ENCODE measurements at regions not wholly inside any gene's neighbourhood (a gene's known extent, or its start where the extent isn't known, plus 50 kb on each side); places are given as distances from the start of the nearest gene placed in this dataset.
"Not testable (repeated sequence)": the region's sequence is repeated elsewhere in the genome, so short reads cannot be mapped to it uniquely, and the experiment has no call there.

DNA sequence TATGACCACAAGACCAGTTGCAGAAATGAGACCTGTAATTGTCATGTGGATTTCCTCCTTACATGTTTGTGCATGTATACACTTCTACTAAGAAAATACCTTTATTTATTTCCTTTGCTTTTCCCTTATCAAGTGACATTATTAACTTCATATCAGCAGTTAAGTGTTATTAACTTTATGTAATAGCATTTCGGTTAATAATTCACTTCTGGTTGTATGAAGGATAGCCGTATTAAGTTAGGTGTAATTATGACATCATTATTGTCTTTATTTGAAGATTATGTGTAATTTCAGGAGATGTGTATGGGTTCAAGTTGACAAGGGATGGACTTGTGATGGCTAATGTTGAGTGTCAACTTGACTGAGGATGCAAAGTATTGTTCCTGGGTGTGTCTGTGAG is 881.2 kb upstream of the ATXN8OS start:
- no peak for TF ChIP-seq CTCF (IDR thresholded peaks at IDR 0.05; ENCODE audit: low read depth, low read length)
- no peak overlapping the region for H3K4me3 ChIP-seq (ENCODE audit: low read depth, low read length)

- H3K4me3 ChIP-seq (ENCODE audit: low read depth, low read length) = not testable (repeated sequence)
These were observed 885.8 kb upstream of the ATXN8OS start for GRCh38 chr13:69221633-69222498.

GRCh38 chr13:69213396-69213795 is 894.2 kb upstream of the ATXN8OS start:
- TF ChIP-seq CTCF (IDR thresholded peaks at IDR 0.05; ENCODE audit: low read depth, low read length) = no peak

DNA sequence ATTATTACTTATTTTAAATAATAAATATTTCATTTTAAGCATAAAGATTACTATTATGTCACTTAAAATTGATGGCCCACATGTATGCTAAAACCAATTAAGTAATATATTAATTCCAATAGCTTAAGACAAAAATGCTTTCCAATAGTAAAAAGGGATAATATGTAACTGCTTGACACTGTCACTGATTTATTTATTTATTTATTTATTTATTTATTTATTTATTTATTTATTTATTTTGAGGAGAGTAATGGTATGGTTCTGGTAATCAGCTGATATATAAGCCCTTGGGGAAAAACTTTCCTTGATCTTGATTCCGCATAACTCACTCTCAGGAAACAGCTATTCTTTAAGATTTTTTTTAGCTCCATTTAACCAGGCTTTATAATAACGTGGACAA is 903.0 kb upstream of the ATXN8OS start:
- no peak for TF ChIP-seq CTCF (IDR thresholded peaks at IDR 0.05; ENCODE audit: low read depth, low read length)
- H3K4me3 ChIP-seq (ENCODE audit: low read depth, low read length) = no peak overlapping the region

More at GRCh38 chr13:69213396-69213795, 894.2 kb upstream of the ATXN8OS start:
- no peak overlapping the region for H3K4me3 ChIP-seq (ENCODE audit: low read depth, low read length)

DNA sequence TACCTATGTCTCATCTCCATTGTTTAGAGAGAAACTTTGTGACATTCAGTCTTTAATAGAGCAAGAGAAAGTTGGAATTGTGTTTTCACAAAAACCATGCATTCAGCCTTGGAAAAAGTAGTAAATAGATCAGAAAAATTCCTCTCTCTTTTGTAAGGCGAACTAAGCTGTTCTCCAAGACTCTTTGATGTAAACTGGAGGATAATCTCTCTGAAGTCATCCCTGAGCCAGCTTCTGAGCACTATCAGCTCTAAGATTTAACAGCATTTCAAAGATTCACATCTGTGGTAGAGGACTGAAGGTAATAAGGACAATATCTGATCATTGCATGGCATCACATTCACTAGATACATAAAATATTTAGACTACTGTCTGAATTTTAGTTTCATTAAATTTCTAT is 904.6 kb upstream of the ATXN8OS start:
- no peak for TF ChIP-seq CTCF (IDR thresholded peaks at IDR 0.05; ENCODE audit: low read depth, low read length)

GRCh38 chr13:69199664-69200063 is 908.0 kb upstream of the ATXN8OS start:
- no peak overlapping the region for H3K4me3 ChIP-seq (ENCODE audit: low read depth, low read length)
- TF ChIP-seq CTCF (IDR thresholded peaks at IDR 0.05; ENCODE audit: low read depth, low read length) = no peak

More for the DNA sequence above, 904.6 kb upstream of the ATXN8OS start:
- H3K4me3 ChIP-seq (ENCODE audit: low read depth, low read length) = no peak overlapping the region

DNA sequence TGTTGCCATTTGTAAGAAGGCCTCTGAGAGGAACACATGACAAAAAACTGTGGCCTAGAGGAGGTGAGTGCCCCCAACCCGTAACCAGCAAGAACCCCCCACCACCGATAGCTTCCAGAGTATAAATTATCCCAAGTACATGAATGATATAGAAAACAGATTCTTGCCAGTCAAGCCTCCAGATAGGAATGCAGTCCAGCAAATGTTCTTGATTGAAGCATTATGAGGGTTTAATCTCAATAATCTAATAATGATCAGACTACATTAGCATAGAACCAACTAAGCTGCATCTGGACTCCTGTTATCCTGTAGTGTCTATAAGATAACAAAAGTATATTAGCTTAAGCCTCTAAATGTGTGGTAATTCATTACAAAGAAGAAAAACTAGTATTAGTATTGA is 908.9 kb upstream of the ATXN8OS start:
- no peak for TF ChIP-seq CTCF (IDR thresholded peaks at IDR 0.05; ENCODE audit: low read depth, low read length)
- H3K4me3 ChIP-seq (ENCODE audit: low read depth, low read length) = no peak overlapping the region

GRCh38 chr13:69194130-69194529 is 913.5 kb upstream of the ATXN8OS start:
- no peak overlapping the region for H3K4me3 ChIP-seq (ENCODE audit: low read depth, low read length)
- TF ChIP-seq CTCF (IDR thresholded peaks at IDR 0.05; ENCODE audit: low read depth, low read length) = no peak

Data from WI38 (cell line).